ENCODE measurements at regions not wholly inside any gene's neighbourhood (a gene's known extent, or its start where the extent isn't known, plus 50 kb on each side); places are given as distances from the start of the nearest gene placed in this dataset.

DNA sequence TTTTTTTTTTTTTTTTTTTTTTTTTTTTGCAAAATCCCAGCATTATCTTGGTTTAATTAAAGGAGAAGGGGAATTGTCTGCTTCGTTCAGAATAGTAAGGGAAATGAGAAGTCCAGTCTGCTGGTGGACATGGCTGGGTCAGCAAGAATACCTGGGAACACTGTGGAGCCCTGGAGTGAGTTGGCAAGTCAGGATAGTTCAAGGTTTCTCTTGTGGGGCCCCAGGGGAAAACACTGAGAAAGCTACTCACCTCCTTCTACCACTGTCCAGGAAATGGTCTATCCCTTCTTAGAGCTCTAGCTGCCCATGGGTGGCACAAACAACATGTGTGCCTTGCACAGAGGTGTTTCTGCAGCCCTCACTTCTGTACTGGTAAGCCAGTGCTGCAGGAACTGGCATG is 169.1 kb upstream of the SIX2 start:
- TF ChIP-seq EZH2 (IDR thresholded peaks at IDR 0.05; ENCODE audit: borderline replicate concordance, low read depth, low read length, poor library complexity, severe bottlenecking), result no peak
- TF ChIP-seq, protein P1, sequence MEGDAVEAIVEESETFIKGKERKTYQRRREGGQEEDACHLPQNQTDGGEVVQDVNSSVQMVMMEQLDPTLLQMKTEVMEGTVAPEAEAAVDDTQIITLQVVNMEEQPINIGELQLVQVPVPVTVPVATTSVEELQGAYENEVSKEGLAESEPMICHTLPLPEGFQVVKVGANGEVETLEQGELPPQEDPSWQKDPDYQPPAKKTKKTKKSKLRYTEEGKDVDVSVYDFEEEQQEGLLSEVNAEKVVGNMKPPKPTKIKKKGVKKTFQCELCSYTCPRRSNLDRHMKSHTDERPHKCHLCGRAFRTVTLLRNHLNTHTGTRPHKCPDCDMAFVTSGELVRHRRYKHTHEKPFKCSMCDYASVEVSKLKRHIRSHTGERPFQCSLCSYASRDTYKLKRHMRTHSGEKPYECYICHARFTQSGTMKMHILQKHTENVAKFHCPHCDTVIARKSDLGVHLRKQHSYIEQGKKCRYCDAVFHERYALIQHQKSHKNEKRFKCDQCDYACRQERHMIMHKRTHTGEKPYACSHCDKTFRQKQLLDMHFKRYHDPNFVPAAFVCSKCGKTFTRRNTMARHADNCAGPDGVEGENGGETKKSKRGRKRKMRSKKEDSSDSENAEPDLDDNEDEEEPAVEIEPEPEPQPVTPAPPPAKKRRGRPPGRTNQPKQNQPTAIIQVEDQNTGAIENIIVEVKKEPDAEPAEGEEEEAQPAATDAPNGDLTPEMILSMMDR (conservative IDR thresholded peaks at IDR 0.05; ENCODE audit: low read depth, low read length), result no peak

All from A673 (cell line).